ENCODE measurements at regions not wholly inside any gene's neighbourhood (a gene's known extent, or its start where the extent isn't known, plus 50 kb on each side); places are given as distances from the start of the nearest gene placed in this dataset.

GRCh38 chr5:105940181-105940580 is 1730.6 kb downstream of the EFNA5 start:
- no peak overlapping the region for H3K4me3 Mint-ChIP-seq (ENCODE audit: unreplicated experiment)

GRCh38 chr5:105934171-105934570 is 1736.6 kb downstream of the EFNA5 start:
- no peak overlapping the region for H3K4me3 Mint-ChIP-seq (ENCODE audit: unreplicated experiment)
- BruUV-seq (replicated peaks) = no TSS peak
- POLR2A ChIA-PET = no interaction called here

More at GRCh38 chr5:105940181-105940580, 1730.6 kb downstream of the EFNA5 start:
- no peak for DNase-seq (ENCODE audit: unreplicated experiment)
- H3K4me1 Mint-ChIP-seq (ENCODE audit: insufficient read depth, unreplicated experiment) = no peaks in the 10 kb centered on the region
- H3K27me3 Mint-ChIP-seq (ENCODE audit: insufficient read depth, unreplicated experiment) = no peaks in the 10 kb centered on the region
- H3K9me3 Mint-ChIP-seq (ENCODE audit: unreplicated experiment) = peaks cover 19% of the 10 kb centered on the region
- H3K36me3 Mint-ChIP-seq (ENCODE audit: insufficient read depth, unreplicated experiment) = no peaks in the 10 kb centered on the region
- no TSS peak for BruUV-seq (replicated peaks)
- ChIA-PET POLR2A (no interaction called here), CTCF (no interaction called here)
- intact Hi-C loops (cut with micrococcal nuclease) = no loop called here
- H3K27ac Mint-ChIP-seq (ENCODE audit: low read depth, unreplicated experiment) = no peak overlapping the region
- no peak for TF ChIP-seq CTCF (IDR thresholded peaks at IDR 0.05; ENCODE audit: unreplicated experiment)

GRCh38 chr5:105931881-105932421 is 1738.8 kb downstream of the EFNA5 start:
- DNase-seq (ENCODE audit: unreplicated experiment) = no peak
- Mint-ChIP-seq H3K36me3 (ENCODE audit: insufficient read depth, unreplicated experiment) (no peaks in the 10 kb centered on the region), H3K9me3 (ENCODE audit: unreplicated experiment) (peaks cover 7% of the 10 kb centered on the region), H3K27me3 (ENCODE audit: insufficient read depth, unreplicated experiment) (no peaks in the 10 kb centered on the region), H3K4me1 (ENCODE audit: insufficient read depth, unreplicated experiment) (peaks cover 5% of the 10 kb centered on the region), H3K4me3 (ENCODE audit: unreplicated experiment) (no peak overlapping the region), H3K27ac (ENCODE audit: low read depth, unreplicated experiment) (no peak overlapping the region)
- no TSS peak for BruUV-seq (replicated peaks)
- no peak for TF ChIP-seq CTCF (IDR thresholded peaks at IDR 0.05; ENCODE audit: unreplicated experiment)
- CTCF ChIA-PET = no interaction called here
- intact Hi-C loops (cut with micrococcal nuclease) = no loop called here
- POLR2A ChIA-PET = no interaction called here

More at GRCh38 chr5:105934171-105934570, 1736.6 kb downstream of the EFNA5 start:
- CTCF ChIA-PET = no interaction called here
- intact Hi-C loops (cut with micrococcal nuclease) = no loop called here
- H3K9me3 Mint-ChIP-seq (ENCODE audit: unreplicated experiment) = peaks cover 15% of the 10 kb centered on the region
- no peak for DNase-seq (ENCODE audit: unreplicated experiment)
- no peak for TF ChIP-seq CTCF (IDR thresholded peaks at IDR 0.05; ENCODE audit: unreplicated experiment)
- H3K27ac Mint-ChIP-seq (ENCODE audit: low read depth, unreplicated experiment) = no peak overlapping the region
- peaks cover 5% of the 10 kb centered on the region for H3K4me1 Mint-ChIP-seq (ENCODE audit: insufficient read depth, unreplicated experiment)
- no peaks in the 10 kb centered on the region for H3K36me3 Mint-ChIP-seq (ENCODE audit: insufficient read depth, unreplicated experiment)
- H3K27me3 Mint-ChIP-seq (ENCODE audit: insufficient read depth, unreplicated experiment) = no peaks in the 10 kb centered on the region

DNA sequence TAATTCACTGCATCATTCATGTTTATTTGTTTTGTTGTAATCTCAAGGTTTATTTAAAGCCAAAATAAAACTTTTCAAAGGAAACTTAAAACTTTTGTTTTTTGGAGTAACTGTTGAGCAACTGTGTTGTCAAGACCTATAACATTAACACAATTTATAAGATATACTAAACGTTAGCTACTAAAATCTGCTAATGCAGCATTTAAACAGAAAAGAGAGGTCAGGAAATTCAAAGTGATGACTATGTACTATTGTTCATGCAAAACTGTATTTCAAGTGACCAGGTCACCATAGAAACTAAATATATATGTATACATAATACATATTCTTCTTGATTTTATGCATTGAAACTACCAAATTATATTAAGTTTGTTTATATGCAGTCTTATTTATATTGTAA is 1740.9 kb downstream of the EFNA5 start:
- Mint-ChIP-seq H3K27me3 (ENCODE audit: insufficient read depth, unreplicated experiment) (no peaks in the 10 kb centered on the region), H3K4me3 (ENCODE audit: unreplicated experiment) (no peak overlapping the region), H3K9me3 (ENCODE audit: unreplicated experiment) (peaks cover 7% of the 10 kb centered on the region), H3K36me3 (ENCODE audit: insufficient read depth, unreplicated experiment) (no peaks in the 10 kb centered on the region), H3K4me1 (ENCODE audit: insufficient read depth, unreplicated experiment) (peaks cover 5% of the 10 kb centered on the region), H3K27ac (ENCODE audit: low read depth, unreplicated experiment) (no peak overlapping the region)
- TF ChIP-seq CTCF (IDR thresholded peaks at IDR 0.05; ENCODE audit: unreplicated experiment) = no peak
- intact Hi-C loops (cut with micrococcal nuclease) = no loop called here
- no peak for DNase-seq (ENCODE audit: unreplicated experiment)
- ChIA-PET POLR2A (no interaction called here), CTCF (no interaction called here)
- BruUV-seq (replicated peaks) = no TSS peak

Data from MCF 10A (cell line).